Mammary epithelial cell (primary cell): ENCODE measurements at regions not wholly inside any gene's neighbourhood (a gene's known extent, or its start where the extent isn't known, plus 50 kb on each side); places are given as distances from the start of the nearest gene placed in this dataset.

Experiments used
- EZH2 ChIP-seq: IDR thresholded peaks from 2 replicates; pipeline ENCODE4 v1.6.1; 2012; ENCODE audit warnings: low read length, inconsistent platforms, borderline replicate concordance
- TF ChIP-seq, protein P1 (sequence below), 2 donors: IDR thresholded peaks in 1 of 2; conservative IDR thresholded peaks in 1 of 2; 2 replicates each; pipeline ENCODE4 v1.5.1; 2011 to 2012; ENCODE audit warnings: inconsistent platforms in 2 of 2, low read length in 2 of 2, mild to moderate bottlenecking in 2 of 2, control low read depth in 1 of 2, low read depth in 1 of 2; ENCODE audit not compliant: insufficient read depth in 1 of 2; ENCODE audit errors: extremely low read depth in 1 of 2

DNA sequence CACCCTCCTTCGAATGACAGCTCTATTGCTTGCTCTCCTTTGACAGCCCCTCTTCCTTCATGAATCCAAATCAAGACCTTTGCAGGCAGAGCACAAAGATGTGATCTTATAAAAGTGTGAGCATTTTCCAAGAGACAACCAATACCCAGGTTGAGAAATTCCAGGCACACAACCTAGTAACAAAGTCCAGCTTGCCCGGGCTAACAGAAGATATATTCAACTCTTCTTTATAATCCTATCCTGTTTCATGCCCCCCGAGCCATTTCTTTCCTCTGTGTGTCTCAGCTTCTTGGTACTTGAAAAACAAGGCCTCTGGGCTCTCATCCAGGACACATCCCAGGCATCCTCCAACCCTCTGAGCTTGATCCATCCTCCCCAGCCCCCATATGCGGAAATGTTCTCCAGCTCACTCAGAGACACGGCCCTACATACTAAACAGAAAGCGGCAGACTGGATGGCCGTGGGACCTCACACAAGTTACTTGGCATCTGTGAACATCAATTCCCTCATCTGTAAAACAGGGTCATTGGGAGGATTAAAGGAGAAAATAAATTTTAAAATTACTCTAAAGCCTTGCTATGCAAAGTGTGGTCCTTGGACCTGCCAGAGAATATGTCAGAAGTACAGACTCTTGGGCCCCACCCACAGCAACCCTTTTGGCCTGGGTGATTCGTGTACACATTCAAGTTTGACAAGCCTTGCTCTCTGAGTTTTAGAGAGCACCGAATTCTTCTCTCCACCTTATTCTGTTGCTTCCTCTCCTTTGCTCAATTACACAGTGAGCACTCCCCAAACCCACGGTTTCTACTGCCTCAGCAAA, 627.0 kb downstream of the BCOR start:
- TF ChIP-seq, protein P1, sequence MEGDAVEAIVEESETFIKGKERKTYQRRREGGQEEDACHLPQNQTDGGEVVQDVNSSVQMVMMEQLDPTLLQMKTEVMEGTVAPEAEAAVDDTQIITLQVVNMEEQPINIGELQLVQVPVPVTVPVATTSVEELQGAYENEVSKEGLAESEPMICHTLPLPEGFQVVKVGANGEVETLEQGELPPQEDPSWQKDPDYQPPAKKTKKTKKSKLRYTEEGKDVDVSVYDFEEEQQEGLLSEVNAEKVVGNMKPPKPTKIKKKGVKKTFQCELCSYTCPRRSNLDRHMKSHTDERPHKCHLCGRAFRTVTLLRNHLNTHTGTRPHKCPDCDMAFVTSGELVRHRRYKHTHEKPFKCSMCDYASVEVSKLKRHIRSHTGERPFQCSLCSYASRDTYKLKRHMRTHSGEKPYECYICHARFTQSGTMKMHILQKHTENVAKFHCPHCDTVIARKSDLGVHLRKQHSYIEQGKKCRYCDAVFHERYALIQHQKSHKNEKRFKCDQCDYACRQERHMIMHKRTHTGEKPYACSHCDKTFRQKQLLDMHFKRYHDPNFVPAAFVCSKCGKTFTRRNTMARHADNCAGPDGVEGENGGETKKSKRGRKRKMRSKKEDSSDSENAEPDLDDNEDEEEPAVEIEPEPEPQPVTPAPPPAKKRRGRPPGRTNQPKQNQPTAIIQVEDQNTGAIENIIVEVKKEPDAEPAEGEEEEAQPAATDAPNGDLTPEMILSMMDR (conservative IDR thresholded peaks at IDR 0.05 in 1 of 2, IDR thresholded peaks at IDR 0.05 in 1 of 2; ENCODE audit: extremely low read depth in 1 of 2, insufficient read depth in 1 of 2, low read depth in 1 of 2, low read length in 2 of 2) = no peak
- no peak for TF ChIP-seq EZH2
